ENCODE measurements at regions not wholly inside any gene's neighbourhood (a gene's known extent, or its start where the extent isn't known, plus 50 kb on each side); places are given as distances from the start of the nearest gene placed in this dataset.

DNA sequence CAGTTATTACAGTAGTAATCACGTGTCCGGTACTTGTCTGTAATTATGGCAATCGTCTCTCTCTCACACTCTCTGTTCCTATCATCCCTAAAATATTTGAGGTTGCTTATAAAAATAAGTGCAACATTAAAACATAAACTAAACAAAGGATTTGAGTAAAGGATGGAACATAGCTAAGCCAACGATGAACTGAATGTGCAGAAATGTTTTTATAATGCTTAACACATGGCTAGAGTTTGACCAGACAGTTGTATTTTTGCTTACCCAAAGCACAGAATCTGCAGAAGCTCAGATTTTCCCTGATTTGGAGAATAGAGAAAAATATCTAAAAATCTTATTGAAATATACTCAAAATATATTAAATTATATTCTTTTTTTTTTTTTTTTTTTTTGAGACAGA lies 1030.9 kb downstream of the NAALADL2 start:
- peaks cover 3% of the 10 kb centered on the region for H3K9me3 Mint-ChIP-seq
- H3K4me1 Mint-ChIP-seq (ENCODE audit: low read depth), result no peaks in the 10 kb centered on the region
- H3K27me3 Mint-ChIP-seq (ENCODE audit: insufficient read depth), result no peaks in the 10 kb centered on the region
- intact Hi-C loops (cut with micrococcal nuclease), result no loop called here
- no peak overlapping the region for H3K27ac Mint-ChIP-seq
- H3K4me3 Mint-ChIP-seq, result no peak overlapping the region
- DNase-seq (ENCODE audit: low spot score), result no peak
- no peaks in the 10 kb centered on the region for H3K36me3 Mint-ChIP-seq (ENCODE audit: low read depth)

DNA sequence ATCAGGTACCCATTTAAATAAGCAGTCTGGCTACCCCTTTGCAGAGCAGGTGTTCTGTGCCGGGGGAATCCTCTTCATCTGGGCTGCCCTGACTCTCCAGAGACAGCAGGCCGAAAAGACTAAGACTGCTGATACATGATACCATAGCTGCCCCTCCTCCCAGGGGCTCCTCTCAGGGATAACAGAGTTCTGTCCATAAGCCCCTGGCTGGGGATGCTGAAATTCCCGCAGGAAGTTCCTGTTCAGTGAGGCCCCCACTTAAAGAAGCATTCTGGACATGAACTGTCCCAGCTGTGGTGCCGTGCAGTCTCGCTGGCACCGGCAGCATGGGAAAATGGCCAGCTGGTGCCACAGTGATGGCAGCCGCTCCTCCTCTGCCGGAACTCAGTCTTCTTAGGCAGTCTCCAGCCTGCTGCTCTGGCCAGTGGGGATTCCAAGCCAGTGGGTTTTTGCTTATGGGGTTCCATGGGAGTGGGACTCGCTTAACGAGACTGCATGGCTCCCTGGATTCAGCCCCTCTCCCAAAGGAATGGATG lies 1026.2 kb downstream of the NAALADL2 start:
- Mint-ChIP-seq H3K4me3 (no peak overlapping the region), H3K27ac (no peak overlapping the region), H3K36me3 (ENCODE audit: low read depth) (no peaks in the 10 kb centered on the region), H3K27me3 (ENCODE audit: insufficient read depth) (no peaks in the 10 kb centered on the region), H3K4me1 (ENCODE audit: low read depth) (no peaks in the 10 kb centered on the region), H3K9me3 (peaks cover 3% of the 10 kb centered on the region)
- DNase-seq (ENCODE audit: low spot score), result no peak
- intact Hi-C loops (cut with micrococcal nuclease), result no loop called here

DNA sequence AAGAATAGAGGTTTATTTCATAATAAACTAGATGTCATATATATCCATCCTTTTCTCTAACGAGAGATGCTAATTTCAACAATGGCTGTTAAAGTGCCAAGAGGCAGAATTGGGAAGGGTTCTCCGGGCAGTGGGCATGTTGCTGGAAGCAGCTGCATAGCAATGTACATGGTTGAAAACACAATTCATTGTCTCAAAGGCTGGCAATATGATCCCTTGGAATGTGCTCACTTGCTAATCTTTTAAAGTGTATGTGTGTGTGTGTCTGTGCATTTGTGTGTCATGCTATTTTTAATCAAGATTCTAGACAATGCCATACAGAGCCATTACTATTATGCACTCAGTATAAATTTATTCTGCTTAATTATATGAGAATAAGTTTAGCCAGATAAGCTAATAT lies 1020.3 kb downstream of the NAALADL2 start:
- H3K36me3 Mint-ChIP-seq (ENCODE audit: low read depth), result no peaks in the 10 kb centered on the region
- intact Hi-C loops (cut with micrococcal nuclease), result no loop called here
- no peaks in the 10 kb centered on the region for H3K4me1 Mint-ChIP-seq (ENCODE audit: low read depth)
- no peak for DNase-seq (ENCODE audit: low spot score)
- no peaks in the 10 kb centered on the region for H3K27me3 Mint-ChIP-seq (ENCODE audit: insufficient read depth)
- H3K4me3 Mint-ChIP-seq, result no peak overlapping the region
- peaks cover 9% of the 10 kb centered on the region for H3K9me3 Mint-ChIP-seq
- H3K27ac Mint-ChIP-seq, result no peak overlapping the region

DNA sequence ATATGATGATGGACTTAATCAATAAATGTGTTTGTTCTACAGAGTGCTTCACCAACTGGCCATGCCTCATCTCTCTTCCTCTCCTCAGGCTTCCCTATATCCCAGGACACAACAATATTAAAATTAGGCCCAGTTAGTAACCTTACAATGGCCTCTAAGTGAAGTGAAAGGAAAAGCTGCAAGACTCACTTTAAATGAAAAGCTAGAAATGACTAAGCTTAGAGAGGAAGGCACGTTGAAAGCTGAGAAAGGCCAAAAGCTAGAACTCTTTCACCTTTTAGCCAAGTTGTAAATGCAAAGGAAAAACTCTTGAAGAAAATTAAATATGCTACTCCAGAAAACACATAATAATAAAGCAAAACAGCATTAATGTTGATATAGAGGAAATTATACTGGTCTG lies 1010.3 kb downstream of the NAALADL2 start:
- Mint-ChIP-seq H3K9me3 (peaks cover 4% of the 10 kb centered on the region), H3K27me3 (ENCODE audit: insufficient read depth) (no peaks in the 10 kb centered on the region), H3K36me3 (ENCODE audit: low read depth) (no peaks in the 10 kb centered on the region), H3K27ac (no peak overlapping the region), H3K4me1 (ENCODE audit: low read depth) (no peaks in the 10 kb centered on the region), H3K4me3 (no peak overlapping the region)
- intact Hi-C loops (cut with micrococcal nuclease), result no loop called here
- no peak for DNase-seq (ENCODE audit: low spot score)

DNA sequence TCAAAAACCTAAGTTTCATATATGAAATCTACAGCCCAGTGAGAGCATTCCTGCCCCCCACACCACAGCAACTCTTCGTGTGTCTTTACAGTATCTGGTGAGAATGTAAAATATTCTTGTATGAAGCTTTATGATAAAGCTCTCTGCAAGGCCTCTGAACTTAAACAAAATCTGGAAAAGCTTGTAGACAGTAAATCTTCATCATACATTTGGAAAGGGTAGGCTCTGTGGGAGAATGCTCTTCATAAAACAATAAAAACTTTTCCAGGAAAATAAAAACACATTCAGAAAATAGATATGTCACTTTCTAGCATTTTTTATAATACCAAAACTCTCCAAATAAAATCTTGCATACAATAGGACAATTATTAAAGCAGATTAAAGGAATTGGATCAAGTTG lies 1009.5 kb downstream of the NAALADL2 start:
- H3K9me3 Mint-ChIP-seq, result peaks cover 4% of the 10 kb centered on the region
- no peak overlapping the region for H3K27ac Mint-ChIP-seq
- no peak for DNase-seq (ENCODE audit: low spot score)
- no peaks in the 10 kb centered on the region for H3K27me3 Mint-ChIP-seq (ENCODE audit: insufficient read depth)
- no peaks in the 10 kb centered on the region for H3K4me1 Mint-ChIP-seq (ENCODE audit: low read depth)
- H3K4me3 Mint-ChIP-seq, result no peak overlapping the region
- intact Hi-C loops (cut with micrococcal nuclease), result no loop called here
- H3K36me3 Mint-ChIP-seq (ENCODE audit: low read depth), result no peaks in the 10 kb centered on the region

DNA sequence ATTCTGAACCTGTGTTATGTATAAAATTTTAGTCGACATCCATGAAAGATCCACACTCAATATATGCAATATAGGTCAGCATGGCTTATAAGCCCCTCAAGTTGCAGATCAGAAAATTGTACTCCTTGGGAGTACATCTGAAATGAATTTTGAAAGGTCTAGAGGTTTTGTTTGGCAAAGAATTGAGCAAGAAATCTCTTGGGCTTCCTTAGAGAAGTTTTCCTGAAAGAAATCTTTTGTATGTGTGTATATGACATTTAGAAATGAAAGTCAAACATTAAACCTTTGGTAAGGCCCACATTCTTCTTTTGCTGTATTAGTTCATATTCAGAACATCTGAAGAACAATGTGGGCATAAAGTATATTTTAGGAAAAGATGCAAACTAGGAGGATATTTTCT lies 1006.6 kb downstream of the NAALADL2 start:
- Mint-ChIP-seq H3K9me3 (no peaks in the 10 kb centered on the region), H3K4me3 (no peak overlapping the region), H3K27me3 (ENCODE audit: insufficient read depth) (no peaks in the 10 kb centered on the region), H3K27ac (no peak overlapping the region), H3K4me1 (ENCODE audit: low read depth) (no peaks in the 10 kb centered on the region), H3K36me3 (ENCODE audit: low read depth) (no peaks in the 10 kb centered on the region)
- intact Hi-C loops (cut with micrococcal nuclease), result no loop called here
- DNase-seq (ENCODE audit: low spot score), result no peak

DNA sequence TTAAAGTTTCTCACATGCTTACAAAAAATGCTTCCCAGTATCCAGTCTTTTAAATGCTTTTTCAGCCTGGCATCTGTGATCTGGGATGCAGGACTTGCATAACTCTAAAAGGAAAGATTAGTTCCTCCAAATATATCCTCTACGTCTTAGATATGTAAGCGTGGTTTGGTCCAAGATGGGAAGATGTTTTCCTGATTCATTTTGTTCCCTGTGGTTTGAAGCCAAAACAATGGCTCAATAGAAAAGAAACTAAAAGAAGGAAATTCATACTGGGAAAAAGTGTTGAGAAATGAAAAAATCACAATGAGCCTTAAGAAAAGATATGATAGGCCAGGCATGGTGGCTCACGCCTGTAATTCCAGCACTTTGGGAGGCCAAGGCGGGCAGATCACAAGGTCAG lies 1002.8 kb downstream of the NAALADL2 start:
- H3K27ac Mint-ChIP-seq, result no peak overlapping the region
- H3K27me3 Mint-ChIP-seq (ENCODE audit: insufficient read depth), result no peaks in the 10 kb centered on the region
- no peak overlapping the region for H3K4me3 Mint-ChIP-seq
- intact Hi-C loops (cut with micrococcal nuclease), result no loop called here
- no peaks in the 10 kb centered on the region for H3K36me3 Mint-ChIP-seq (ENCODE audit: low read depth)
- H3K9me3 Mint-ChIP-seq, result no peaks in the 10 kb centered on the region
- DNase-seq (ENCODE audit: low spot score), result no peak
- no peaks in the 10 kb centered on the region for H3K4me1 Mint-ChIP-seq (ENCODE audit: low read depth)

All from activated T-helper 1 cell treated with anti-CD3 and anti-CD28 coated beads, Interleukin-12 subunit alpha, Interleukin-12 subunit beta, Interleukin-2, Interleukin-4 antibody, amounts not matched to agents 30 ng/mL and 10 ng/mL and 1 ng/mL, durations not matched to agents 14 hours and 24 hours and 36 hours (primary cell).